ENCODE measurements at regions not wholly inside any gene's neighbourhood (a gene's known extent, or its start where the extent isn't known, plus 50 kb on each side); places are given as distances from the start of the nearest gene placed in this dataset.
"Not testable (repeated sequence)": the region's sequence is repeated elsewhere in the genome, so short reads cannot be mapped to it uniquely, and the experiment has no call there.

DNA sequence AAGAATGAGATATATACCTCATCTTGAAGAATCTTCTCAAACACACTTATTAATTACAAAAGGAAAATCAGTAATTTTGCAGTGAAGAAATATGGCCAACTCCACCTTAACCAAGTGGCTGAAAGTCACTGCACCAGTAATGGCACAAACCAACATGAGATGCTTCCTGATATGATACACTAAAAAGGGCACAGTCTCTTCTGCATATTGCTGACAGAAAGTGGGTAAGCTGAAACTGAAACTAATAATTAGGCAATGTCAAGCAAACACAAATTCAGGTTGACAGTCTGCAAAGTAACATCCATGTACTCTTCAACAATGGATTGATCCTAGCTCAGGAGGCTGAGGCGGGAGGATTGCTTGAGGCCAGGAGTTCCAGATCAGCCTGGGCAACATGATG, 56.1 kb downstream of the ZNF22 start:
- H3K36me3 ChIP-seq (replicated peaks in 1 of 2; ENCODE audit: insufficient read depth in 1 of 2, low read depth in 2 of 2); intact Hi-C loops (cut with DNase I): not testable (repeated sequence)
- WGBS, 2 donors: 100% methylated on average over 1 of the region's 1 CpG

DNA sequence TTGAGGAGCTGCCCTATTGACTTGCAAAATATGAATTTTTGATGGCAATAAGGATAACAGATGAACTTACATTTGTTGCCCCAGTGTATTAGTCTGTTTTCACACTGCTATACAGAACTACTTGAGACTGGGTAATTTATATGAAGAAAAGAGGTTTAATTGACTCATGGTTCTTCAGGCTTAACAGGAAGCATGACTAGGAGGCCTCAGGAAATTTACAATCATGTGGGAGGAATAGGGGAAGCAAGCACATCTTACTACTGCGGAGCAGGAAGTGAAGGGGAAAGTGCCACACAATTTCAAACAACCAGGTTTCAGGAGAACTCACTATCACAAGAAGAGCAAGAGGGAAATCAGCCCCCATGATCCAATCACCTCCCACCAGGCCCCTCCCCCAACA, 57.9 kb downstream of the ZNF22 start:
- 71 to 84% methylated on average over 1 of the region's 1 CpG for WGBS, 2 donors
- ATAC-seq (no peak), DNase-seq (no peak)
- no peak overlapping the region for H3K4me3 ChIP-seq
- H3K36me3 ChIP-seq (replicated peaks in 1 of 2; ENCODE audit: insufficient read depth in 1 of 2, low read depth in 2 of 2): no peaks in the 10 kb centered on the region
- H3K27me3 ChIP-seq: no peaks in the 10 kb centered on the region
- TF ChIP-seq, protein P1, sequence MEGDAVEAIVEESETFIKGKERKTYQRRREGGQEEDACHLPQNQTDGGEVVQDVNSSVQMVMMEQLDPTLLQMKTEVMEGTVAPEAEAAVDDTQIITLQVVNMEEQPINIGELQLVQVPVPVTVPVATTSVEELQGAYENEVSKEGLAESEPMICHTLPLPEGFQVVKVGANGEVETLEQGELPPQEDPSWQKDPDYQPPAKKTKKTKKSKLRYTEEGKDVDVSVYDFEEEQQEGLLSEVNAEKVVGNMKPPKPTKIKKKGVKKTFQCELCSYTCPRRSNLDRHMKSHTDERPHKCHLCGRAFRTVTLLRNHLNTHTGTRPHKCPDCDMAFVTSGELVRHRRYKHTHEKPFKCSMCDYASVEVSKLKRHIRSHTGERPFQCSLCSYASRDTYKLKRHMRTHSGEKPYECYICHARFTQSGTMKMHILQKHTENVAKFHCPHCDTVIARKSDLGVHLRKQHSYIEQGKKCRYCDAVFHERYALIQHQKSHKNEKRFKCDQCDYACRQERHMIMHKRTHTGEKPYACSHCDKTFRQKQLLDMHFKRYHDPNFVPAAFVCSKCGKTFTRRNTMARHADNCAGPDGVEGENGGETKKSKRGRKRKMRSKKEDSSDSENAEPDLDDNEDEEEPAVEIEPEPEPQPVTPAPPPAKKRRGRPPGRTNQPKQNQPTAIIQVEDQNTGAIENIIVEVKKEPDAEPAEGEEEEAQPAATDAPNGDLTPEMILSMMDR (IDR thresholded peaks at IDR 0.05): no peak
- no peak for TF ChIP-seq POLR2A (IDR thresholded peaks at IDR 0.05)
- no peaks in the 10 kb centered on the region for H3K9me3 ChIP-seq
- intact Hi-C loops (cut with DNase I): no loop called here
- no peak overlapping the region for H3K27ac ChIP-seq
- H3K4me1 ChIP-seq: no peaks in the 10 kb centered on the region

More for the DNA sequence above, 56.1 kb downstream of the ZNF22 start:
- not testable (repeated sequence) for DNase-seq, ATAC-seq, H3K4me1 ChIP-seq, H3K27ac ChIP-seq, H3K9me3 ChIP-seq, H3K27me3 ChIP-seq, H3K4me3 ChIP-seq

DNA sequence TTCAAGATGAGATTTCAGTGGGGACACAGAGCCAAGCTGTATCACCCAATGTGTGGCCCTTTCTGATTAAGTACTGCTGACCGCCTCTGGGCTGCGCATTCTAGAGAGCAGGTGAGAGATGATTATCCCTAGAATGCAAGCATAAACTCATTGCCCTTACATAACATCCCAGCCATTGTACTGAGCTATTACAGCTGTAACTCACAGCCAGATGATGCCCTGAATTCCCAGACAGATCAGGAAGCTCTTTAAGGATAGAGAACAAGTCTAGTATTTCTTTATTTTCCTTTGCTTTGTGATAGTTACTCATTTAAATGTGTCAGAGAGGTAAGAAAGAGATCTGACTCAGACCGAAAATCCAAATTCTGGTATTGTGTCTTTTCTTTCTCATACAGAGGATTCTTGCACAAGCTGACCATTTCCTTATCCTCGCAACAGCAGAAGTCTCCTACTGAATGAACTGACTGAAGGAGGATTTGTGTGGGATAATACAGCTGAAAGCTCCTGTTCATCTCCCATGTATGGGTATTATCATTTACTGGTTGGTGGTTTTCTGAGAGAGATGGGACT, 58.4 kb downstream of the ZNF22 start:
- intact Hi-C loops (cut with DNase I): no loop called here
- ATAC-seq (no peak), DNase-seq (no peak)
- no peaks in the 10 kb centered on the region for H3K27me3 ChIP-seq
- H3K9me3 ChIP-seq: no peaks in the 10 kb centered on the region
- 93 to 99% methylated on average over 4 of the region's 4 CpGs for WGBS, 2 donors
- H3K4me3 ChIP-seq: no peak overlapping the region
- no peak overlapping the region for H3K27ac ChIP-seq
- H3K36me3 ChIP-seq (replicated peaks in 1 of 2; ENCODE audit: insufficient read depth in 1 of 2, low read depth in 2 of 2): no peaks in the 10 kb centered on the region
- no peaks in the 10 kb centered on the region for H3K4me1 ChIP-seq
- no peak for TF ChIP-seq POLR2A (IDR thresholded peaks at IDR 0.05)
- TF ChIP-seq, protein P1 (IDR thresholded peaks at IDR 0.05): no peak

DNA sequence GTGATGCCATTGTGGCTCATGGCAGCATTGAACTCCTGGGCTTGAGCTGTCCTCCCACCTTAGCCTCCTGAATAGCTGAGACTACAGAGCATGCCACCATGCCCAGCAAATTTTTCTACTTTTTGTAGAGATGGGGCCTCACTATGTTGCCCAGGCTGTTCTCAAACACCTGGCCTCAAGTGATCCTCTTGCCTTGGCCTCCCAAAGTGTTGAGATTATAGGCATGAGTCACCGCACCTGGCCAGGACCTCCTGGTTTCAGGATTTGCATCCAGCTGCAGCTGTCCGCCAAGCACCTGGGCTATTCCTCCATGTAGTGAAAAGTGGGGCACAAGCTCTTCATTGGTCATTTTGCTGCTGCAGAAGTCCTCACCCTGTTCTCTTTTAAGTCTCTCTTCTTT, 58.9 kb downstream of the ZNF22 start:
- TF ChIP-seq POLR2A (IDR thresholded peaks at IDR 0.05): no peak
- TF ChIP-seq, protein P1 (IDR thresholded peaks at IDR 0.05): no peak
- no peak for ATAC-seq
- intact Hi-C loops (cut with DNase I): no loop called here
- H3K4me3 ChIP-seq: no peak overlapping the region
- H3K27me3 ChIP-seq: no peaks in the 10 kb centered on the region
- no peaks in the 10 kb centered on the region for H3K9me3 ChIP-seq
- H3K27ac ChIP-seq: no peak overlapping the region
- WGBS, 2 donors: 92 to 100% methylated on average over 2 of the region's 2 CpGs
- H3K4me1 ChIP-seq: no peaks in the 10 kb centered on the region
- no peak for DNase-seq
- no peaks in the 10 kb centered on the region for H3K36me3 ChIP-seq (replicated peaks in 1 of 2; ENCODE audit: insufficient read depth in 1 of 2, low read depth in 2 of 2)

DNA sequence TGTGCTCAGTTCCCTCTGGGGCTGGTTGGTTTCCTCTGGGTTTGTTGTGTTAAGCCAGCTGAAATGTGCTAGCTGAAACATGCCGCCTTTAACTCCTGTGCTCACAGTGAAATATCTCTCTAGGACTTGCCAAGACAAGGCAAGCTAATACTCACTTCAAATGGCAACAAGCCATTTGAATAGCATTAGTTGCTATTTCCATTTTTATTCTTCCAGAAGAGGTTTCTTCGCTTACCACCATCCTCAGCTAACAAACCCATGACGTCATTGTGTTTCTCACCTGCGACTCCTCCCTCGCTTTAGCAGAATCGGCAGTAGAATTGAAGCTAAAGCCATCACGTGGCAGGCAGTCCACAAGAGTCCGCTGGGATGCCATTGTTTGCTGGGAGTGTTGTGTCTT, 61.3 kb downstream of the ZNF22 start:
- no peaks in the 10 kb centered on the region for H3K9me3 ChIP-seq
- ATAC-seq (no peak), DNase-seq (no peak)

More for the DNA sequence above, 61.3 kb downstream of the ZNF22 start:
- intact Hi-C loops (cut with DNase I): no loop called here
- Histone ChIP-seq H3K27ac (no peak overlapping the region), H3K4me3 (no peak overlapping the region), H3K4me1 (no peaks in the 10 kb centered on the region), H3K36me3 (replicated peaks in 1 of 2; ENCODE audit: insufficient read depth in 1 of 2, low read depth in 2 of 2) (no peaks in the 10 kb centered on the region), H3K27me3 (no peaks in the 10 kb centered on the region)
- 72 to 88% methylated on average over 8 of the region's 8 CpGs for WGBS, 2 donors
- TF ChIP-seq, protein P1 (IDR thresholded peaks at IDR 0.05): no peak
- TF ChIP-seq POLR2A (IDR thresholded peaks at IDR 0.05): no peak

Measured in body of pancreas (tissue), 4 donors.